ENCODE measurements at regions not wholly inside any gene's neighbourhood (a gene's known extent, or its start where the extent isn't known, plus 50 kb on each side); places are given as distances from the start of the nearest gene placed in this dataset.

DNA sequence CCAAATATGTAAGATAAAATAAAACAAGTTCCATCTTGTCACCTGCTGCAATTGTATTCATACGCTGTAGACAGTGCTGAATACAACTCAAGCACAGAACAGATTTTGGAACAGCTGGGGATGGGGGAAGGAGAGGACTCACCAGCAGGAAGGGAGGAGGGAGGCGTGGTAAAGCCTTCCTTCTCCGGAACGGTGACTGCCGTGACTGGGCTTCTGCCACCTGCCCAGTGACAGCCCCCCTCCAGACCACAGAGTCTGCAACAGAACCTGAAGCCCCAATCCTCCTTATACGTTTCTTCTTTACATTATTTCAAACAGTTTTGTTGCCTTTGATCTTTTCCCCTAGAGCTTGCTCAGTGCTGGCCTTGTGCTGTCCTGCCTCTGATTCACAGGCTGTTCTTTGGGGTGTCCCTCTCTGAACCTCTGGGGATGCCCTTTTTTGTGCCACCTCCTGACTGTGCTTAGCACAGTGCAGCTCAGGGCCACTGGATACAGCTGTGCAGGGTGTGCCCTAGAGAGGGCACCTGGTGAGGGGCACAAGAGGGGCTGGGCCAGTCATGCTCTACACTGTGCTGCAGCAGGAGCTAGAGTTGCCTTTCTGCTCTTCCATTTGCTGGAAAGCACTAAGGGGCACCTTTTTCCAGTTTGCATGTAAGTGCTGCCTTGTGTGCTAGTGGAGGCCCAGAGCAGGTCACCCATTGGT is 213.0 kb downstream of the ZIC5 start:
- 70% methylated on average over 6 of the region's 6 CpGs; no CpG with 5 or more reads in 1 of the 2 experiments for WGBS, 2 experiments (ENCODE audit: extremely low coverage in 1 of 2, insufficient coverage in 1 of 2, insufficient read length in 1 of 2, insufficient replicate concordance in 2 of 2, low coverage in 1 of 2, low lambda C conversion rate in 2 of 2, missing lambda C conversion rate in 1 of 2)
- peak overlapping the region; percentile 29 for H4K91ac ChIP-seq (replicated peaks; ENCODE audit: insufficient read length, low read length)
- H2AK5ac ChIP-seq (ENCODE audit: low read depth, low read length) = no peak overlapping the region
- H2BK12ac ChIP-seq (ENCODE audit: low read depth, low read length) = peak overlapping the region; percentile 12; the same call in 1 of the 2 replicates
- H2BK5ac ChIP-seq (ENCODE audit: low read depth, low read length) = no peak overlapping the region
- no peak for TF ChIP-seq SIN3A (conservative IDR thresholded peaks at IDR 0.05 in 1 of 2, IDR thresholded peaks at IDR 0.05 in 1 of 2; ENCODE audit: low read depth in 1 of 2, low read length in 2 of 2)
- TF ChIP-seq CHD1 (IDR thresholded peaks at IDR 0.05; ENCODE audit: low read depth, low read length) = no peak
- no peak for TF ChIP-seq FOSL1 (IDR thresholded peaks at IDR 0.05; ENCODE audit: insufficient read depth, low read depth, low read length)
- no peak overlapping the region for H3K4me2 ChIP-seq (ENCODE audit: insufficient read depth in 1 of 2, low read depth in 2 of 2, low read length in 2 of 2)
- H3K79me1 ChIP-seq (ENCODE audit: low read depth, low read length) = no peaks in the 10 kb centered on the region
- H3K4me3 ChIP-seq (ENCODE audit: extremely low read depth in 1 of 4, insufficient read depth in 2 of 4, low read depth in 3 of 4, low read length in 4 of 4) = no peak overlapping the region
- H3K23ac ChIP-seq (ENCODE audit: insufficient read length) = no peak overlapping the region
- H3K27me3 ChIP-seq (replicated peaks in 1 of 4; ENCODE audit: control insufficient read depth in 3 of 4, extremely low read depth in 1 of 4, insufficient read depth in 3 of 4, low read length in 3 of 4) = no peaks in the 10 kb centered on the region
- no peak overlapping the region for H3K56ac ChIP-seq (replicated peaks; ENCODE audit: insufficient read length, low read depth, low read length)
- no peak overlapping the region for H4K8ac ChIP-seq (ENCODE audit: extremely low read depth, insufficient read depth, low read length)
- H4K20me1 ChIP-seq (replicated peaks in 1 of 2; ENCODE audit: control insufficient read depth in 1 of 2, insufficient read depth in 2 of 2, low read length in 2 of 2) = no peaks in the 10 kb centered on the region
- no peak overlapping the region for H2BK120ac ChIP-seq (replicated peaks; ENCODE audit: low read depth, low read length)
- FAIRE-seq (no peak), DNase-seq (ENCODE audit: low read depth in 1 of 2, low spot score in 2 of 2) (peak in 1 of 2 experiments; percentile 41)
- no peak overlapping the region for H3K27ac ChIP-seq (ENCODE audit: low read depth, low read length)
- no peaks in the 10 kb centered on the region for H3K79me2 ChIP-seq (ENCODE audit: control insufficient read depth in 1 of 2, insufficient read depth in 2 of 2, low read length in 2 of 2)
- H2BK20ac ChIP-seq (ENCODE audit: low read length) = no peak overlapping the region
- ChIA-PET CTCF (ENCODE audit: partially characterized antibody) (interaction anchor here (1.1 to 1.7 kb wide), 5 partner anchors 8 to 143 kb away, joined by 3 to 5 read pairs (median 3); no protein-coding TSS in a partner anchor), POLR2A (ENCODE audit: partially characterized antibody) (interaction anchor here (1.6 to 1.8 kb wide), 2 partner anchors 10 to 12 kb away, joined by 5 to 6 read pairs; no protein-coding TSS in a partner anchor)
- H3K14ac ChIP-seq (ENCODE audit: insufficient read length) = no peak overlapping the region
- H3K4me1 ChIP-seq (replicated peaks in 1 of 4; ENCODE audit: control insufficient read depth in 3 of 4, insufficient read depth in 4 of 4, low read length in 3 of 4) = peaks cover 0 to 2% (median 0%) of the 10 kb centered on the region in 4 experiments; a peak in 1 of 7 replicates
- peaks cover 0 to 4% (median 0%) of the 10 kb centered on the region in 4 experiments; a peak in 2 of 8 replicates for H3K36me3 ChIP-seq (ENCODE audit: control insufficient read depth in 2 of 4, insufficient read depth in 4 of 4, low read length in 3 of 4)
- H3K9ac ChIP-seq (replicated peaks in 1 of 4; ENCODE audit: extremely low read depth in 1 of 4, low read depth in 3 of 4, low read length in 3 of 4) = no peak overlapping the region
- H4K5ac ChIP-seq (ENCODE audit: insufficient read length, low read depth, low read length) = no peak overlapping the region
- no peaks in the 10 kb centered on the region for H3K23me2 ChIP-seq (ENCODE audit: low read depth, low read length)
- H3K9me3 ChIP-seq (ENCODE audit: insufficient read depth in 2 of 2, low read depth in 1 of 2, low read length in 1 of 2) = peaks cover 3 to 10% of the 10 kb centered on the region in 2 experiments; a peak in 2 of 4 replicates
- H3K18ac ChIP-seq (ENCODE audit: extremely low read depth, low read length) = peak overlapping the region; percentile 33; the same call in 1 of the 2 replicates
- no peak overlapping the region; the same call in 1 of the 2 replicates for H2BK15ac ChIP-seq (ENCODE audit: low read length)
- no peak overlapping the region for H3K4ac ChIP-seq (replicated peaks; ENCODE audit: insufficient read length, low read depth, low read length)
- H2AFZ ChIP-seq (ENCODE audit: low read length) = no peak overlapping the region

Data from H1 (cell line).